ENCODE measurements at regions not wholly inside any gene's neighbourhood (a gene's known extent, or its start where the extent isn't known, plus 50 kb on each side); places are given as distances from the start of the nearest gene placed in this dataset.
"Not testable (repeated sequence)": the region's sequence is repeated elsewhere in the genome, so short reads cannot be mapped to it uniquely, and the experiment has no call there.

GRCh38 chr14:66225337-66225736, 260.8 kb upstream of the CCDC196 start:
- DNase-seq, result no peak

- peak; percentile 18 for DNase-seq
These were observed 257.8 kb upstream of the CCDC196 start for GRCh38 chr14:66228267-66228970.

GRCh38 chr14:66231820-66232219, 254.4 kb upstream of the CCDC196 start:
- no peak for DNase-seq

- no peak for DNase-seq
These were observed 252.6 kb upstream of the CCDC196 start for GRCh38 chr14:66233591-66233990.

- DNase-seq, result no peak
These were observed 251.8 kb upstream of the CCDC196 start for GRCh38 chr14:66234411-66234810.

- DNase-seq, result no peak
These were observed 248.4 kb upstream of the CCDC196 start for GRCh38 chr14:66237741-66238140.

- no peak for DNase-seq
These were observed 247.2 kb upstream of the CCDC196 start for GRCh38 chr14:66238969-66239368.

- DNase-seq, result no peak
These were observed 246.6 kb upstream of the CCDC196 start for GRCh38 chr14:66239589-66239988.

- no peak for DNase-seq
These were observed 246.1 kb upstream of the CCDC196 start for GRCh38 chr14:66240105-66240504.

- no peak for DNase-seq
These were observed 244.2 kb upstream of the CCDC196 start for GRCh38 chr14:66242001-66242400.

GRCh38 chr14:66244834-66245233, 241.3 kb upstream of the CCDC196 start:
- no peak for DNase-seq

GRCh38 chr14:66247662-66248193, 238.4 kb upstream of the CCDC196 start:
- DNase-seq, result no peak

- no peak for DNase-seq
These were observed 237.9 kb upstream of the CCDC196 start for GRCh38 chr14:66248256-66248655.

GRCh38 chr14:66249544-66249943, 236.6 kb upstream of the CCDC196 start:
- no peak for DNase-seq

GRCh38 chr14:66254038-66254437, 232.1 kb upstream of the CCDC196 start:
- DNase-seq, result no peak

- no peak for DNase-seq
These were observed 217.3 kb upstream of the CCDC196 start for GRCh38 chr14:66268802-66269334.

- no peak for DNase-seq
These were observed 213.9 kb upstream of the CCDC196 start for GRCh38 chr14:66272221-66272620.

- no peak for DNase-seq
These were observed 212.8 kb upstream of the CCDC196 start for GRCh38 chr14:66273261-66273832.

- not testable (repeated sequence) for DNase-seq
These were observed 207.8 kb upstream of the CCDC196 start for GRCh38 chr14:66278418-66278817.

- no peak for DNase-seq
These were observed 205.0 kb upstream of the CCDC196 start for GRCh38 chr14:66281036-66281776.

GRCh38 chr14:66284346-66284745, 201.8 kb upstream of the CCDC196 start:
- no peak for DNase-seq

GRCh38 chr14:66288511-66288910, 197.7 kb upstream of the CCDC196 start:
- DNase-seq, result no peak

GRCh38 chr14:66291756-66292155, 194.4 kb upstream of the CCDC196 start:
- no peak for DNase-seq
